ENCODE measurements at regions not wholly inside any gene's neighbourhood (a gene's known extent, or its start where the extent isn't known, plus 50 kb on each side); places are given as distances from the start of the nearest gene placed in this dataset.

DNA sequence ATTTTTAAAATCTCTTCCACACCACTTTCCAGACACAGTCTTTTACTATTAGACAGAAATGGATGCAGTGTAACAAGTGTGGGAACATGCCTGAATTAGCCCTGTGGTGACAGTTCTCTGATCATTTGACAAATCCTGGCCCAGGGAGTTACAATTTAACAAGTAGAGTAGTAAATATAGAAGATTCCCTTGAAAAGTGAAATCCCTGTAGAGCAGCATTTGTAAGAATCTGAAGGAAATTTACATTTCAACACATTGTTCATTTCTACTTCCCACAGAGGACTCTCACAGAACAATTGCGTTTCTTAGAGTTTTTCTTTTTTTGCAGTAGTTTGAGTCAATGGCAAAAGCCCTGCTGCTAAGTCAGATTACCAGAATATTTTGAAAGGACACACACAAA, 458.3 kb upstream of the BRINP3 start:
- TF ChIP-seq, protein P1, sequence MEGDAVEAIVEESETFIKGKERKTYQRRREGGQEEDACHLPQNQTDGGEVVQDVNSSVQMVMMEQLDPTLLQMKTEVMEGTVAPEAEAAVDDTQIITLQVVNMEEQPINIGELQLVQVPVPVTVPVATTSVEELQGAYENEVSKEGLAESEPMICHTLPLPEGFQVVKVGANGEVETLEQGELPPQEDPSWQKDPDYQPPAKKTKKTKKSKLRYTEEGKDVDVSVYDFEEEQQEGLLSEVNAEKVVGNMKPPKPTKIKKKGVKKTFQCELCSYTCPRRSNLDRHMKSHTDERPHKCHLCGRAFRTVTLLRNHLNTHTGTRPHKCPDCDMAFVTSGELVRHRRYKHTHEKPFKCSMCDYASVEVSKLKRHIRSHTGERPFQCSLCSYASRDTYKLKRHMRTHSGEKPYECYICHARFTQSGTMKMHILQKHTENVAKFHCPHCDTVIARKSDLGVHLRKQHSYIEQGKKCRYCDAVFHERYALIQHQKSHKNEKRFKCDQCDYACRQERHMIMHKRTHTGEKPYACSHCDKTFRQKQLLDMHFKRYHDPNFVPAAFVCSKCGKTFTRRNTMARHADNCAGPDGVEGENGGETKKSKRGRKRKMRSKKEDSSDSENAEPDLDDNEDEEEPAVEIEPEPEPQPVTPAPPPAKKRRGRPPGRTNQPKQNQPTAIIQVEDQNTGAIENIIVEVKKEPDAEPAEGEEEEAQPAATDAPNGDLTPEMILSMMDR (IDR thresholded peaks at IDR 0.05), result no peak
- no peak for TF ChIP-seq ZFX (IDR thresholded peaks at IDR 0.05; ENCODE audit: borderline replicate concordance)

All from 22Rv1 (cell line).